ENCODE measurements at regions not wholly inside any gene's neighbourhood (a gene's known extent, or its start where the extent isn't known, plus 50 kb on each side); places are given as distances from the start of the nearest gene placed in this dataset.

GRCh38 chr17:71666047-71666446, 454.8 kb upstream of the SOX9 start:
- BruUV-seq (replicated peaks), result no TSS peak
- in situ Hi-C loops (cut with MboI; ENCODE audit: low sequenced_read_pairs), result no loop called here
- dilution Hi-C loops (cut with HindIII; ENCODE audit: low sequenced_read_pairs, unreplicated experiment), result no loop called here

More at GRCh38 chr17:71666047-71666446, 454.8 kb upstream of the SOX9 start:
- Histone ChIP-seq H3K9me3 (ENCODE audit: control insufficient read depth, insufficient read depth, low read length) (no peaks in the 10 kb centered on the region), H3K27ac (ENCODE audit: insufficient read depth, low read length) (no peak overlapping the region), H3K4ac (ENCODE audit: low read depth, low read length) (no peak overlapping the region), H2AK5ac (ENCODE audit: low read depth, low read length) (no peak overlapping the region), H3K9ac (ENCODE audit: low read depth, low read length) (no peak overlapping the region), H3K14ac (replicated peaks; ENCODE audit: low read depth, low read length) (no peak overlapping the region), H3K79me1 (ENCODE audit: low read depth in 1 of 2, low read length in 2 of 2) (no peaks in the 10 kb centered on the region), H3K18ac (ENCODE audit: low read depth, low read length) (no peak overlapping the region), H3K9me1 (ENCODE audit: insufficient read depth, low read length) (no peaks in the 10 kb centered on the region), H2BK20ac (ENCODE audit: low read depth, low read length) (no peak overlapping the region), H3K56ac (ENCODE audit: extremely low read depth, insufficient read depth, low read length) (no peak overlapping the region), H2BK120ac (ENCODE audit: low read depth, low read length) (no peak overlapping the region), H2BK5ac (ENCODE audit: low read depth, low read length, poor library complexity, severe bottlenecking) (no peak overlapping the region), H3K27me3 (ENCODE audit: control insufficient read depth, insufficient read depth, low read length) (no peaks in the 10 kb centered on the region), H3K4me3 (ENCODE audit: insufficient read depth, low read depth, low read length) (no peak overlapping the region), H2AFZ (replicated peaks; ENCODE audit: low read length, poor library complexity) (no peak overlapping the region), H4K8ac (ENCODE audit: low read depth in 2 of 2, low read length in 2 of 2) (no peak overlapping the region), H4K91ac (ENCODE audit: insufficient read depth, low read depth, low read length) (no peak overlapping the region), H3K4me2 (ENCODE audit: low read depth, low read length) (no peak overlapping the region), H2BK15ac (ENCODE audit: low read depth, low read length) (no peak overlapping the region), H4K5ac (ENCODE audit: low read depth, low read length) (no peak overlapping the region), H3K23ac (ENCODE audit: low read depth, low read length) (no peak overlapping the region), H3K36me3 (ENCODE audit: control insufficient read depth, insufficient read depth, low read length) (no peaks in the 10 kb centered on the region), H3K4me1 (ENCODE audit: control insufficient read depth, insufficient read depth, low read length) (no peaks in the 10 kb centered on the region), H4K20me1 (ENCODE audit: insufficient read depth, low read length) (no peaks in the 10 kb centered on the region), H2AK9ac (replicated peaks; ENCODE audit: low read depth, low read length, poor library complexity) (no peak overlapping the region)
- ChIA-PET CTCF (no interaction called here), POLR2A (ENCODE audit: unreplicated experiment) (no interaction called here)
- no peak for ATAC-seq (ENCODE audit: low read depth)
- 0 out of 2 replicates have a peak, but pooled peaks have one; percentile 20 for TF ChIP-seq MAFK (IDR thresholded peaks at IDR 0.05; ENCODE audit: low read depth, low read length)
- TF ChIP-seq ELK1 (IDR thresholded peaks at IDR 0.05; ENCODE audit: borderline replicate concordance, low read depth, low read length), result no peak
- no peak for TF ChIP-seq POLR2A (IDR thresholded peaks at IDR 0.05; ENCODE audit: low read depth, low read length)
- intact Hi-C loops (cut with micrococcal nuclease), result no loop called here
- 69% methylated on average over 2 of the region's 2 CpGs; no CpG with 5 or more reads in 1 of the 2 experiments for WGBS, 2 experiments (ENCODE audit: extremely low coverage in 2 of 2, insufficient read length in 1 of 2)
- no peak for DNase-seq

Data from IMR-90 (cell line).